WTC11 (cell line): ENCODE measurements at regions not wholly inside any gene's neighbourhood (a gene's known extent, or its start where the extent isn't known, plus 50 kb on each side); places are given as distances from the start of the nearest gene placed in this dataset.

Experiments used
- ATAC-seq: fragments of 200-7000 bp; cut with Tn5 transposase; 2 replicates; pipeline ENCODE4 v1.10.0; 2021; ENCODE audit warnings: mild to moderate bottlenecking, moderate library complexity
- CTCF ChIA-PET: fragments of 300-600 bp; sonication (Branson Sonifier 250); formaldehyde crosslinking; loops from one replicate; lab custom pipeline; 2021; ENCODE audit warnings: antibody characterized with exemption; lab: Charles Lee
- POLR2A ChIA-PET: fragments of 350-600 bp; sonication (Branson Sonifier 250); formaldehyde crosslinking; loops from one replicate; lab custom pipeline; 2021; ENCODE audit warnings: antibody characterized with exemption; lab: Charles Lee
- DNase-seq: peaks from one replicate; pipeline ENCODE4 v3.0.0; 2021; ENCODE audit warnings: low spot score
- H3K27ac Mint-ChIP-seq: 2 replicates; pipeline ENCODE4 v1.8.0; 2021; ENCODE audit warnings: mixed read lengths
- H3K27me3 Mint-ChIP-seq: 2 replicates; pipeline ENCODE4 v1.8.0; 2021; ENCODE audit warnings: low read depth, mild to moderate bottlenecking, moderate library complexity, mixed read lengths
- H3K36me3 Mint-ChIP-seq: 2 replicates; pipeline ENCODE4 v1.8.0; 2021; ENCODE audit warnings: mixed read lengths
- H3K4me1 Mint-ChIP-seq: 2 replicates; pipeline ENCODE4 v1.8.0; 2022; ENCODE audit warnings: mixed read lengths
- H3K4me3 Mint-ChIP-seq: 2 replicates; pipeline ENCODE4 v1.8.0; 2021; ENCODE audit warnings: mild to moderate bottlenecking, moderate library complexity, mixed read lengths
- H3K9me3 Mint-ChIP-seq: 2 replicates; pipeline ENCODE4 v1.8.0; 2021; ENCODE audit warnings: mixed read lengths
- ATF6 ChIP-seq: sonication (generic); formaldehyde crosslinking; IDR thresholded peaks from 2 replicates; pipeline ENCODE4 v1.8.1; 2023; ENCODE audit warnings: mild to moderate bottlenecking, missing genetic modification reagents
- E2F4 ChIP-seq: sonication (generic); formaldehyde crosslinking; IDR thresholded peaks from 2 replicates; pipeline ENCODE4 v1.8.1; 2022; ENCODE audit warnings: low read depth, mild to moderate bottlenecking, moderate library complexity, missing genetic modification reagents, borderline replicate concordance
- E2F5 ChIP-seq: sonication (generic); formaldehyde crosslinking; IDR thresholded peaks from 2 replicates; pipeline ENCODE4 v1.8.1; 2022; ENCODE audit warnings: mild to moderate bottlenecking, moderate library complexity, missing genetic modification reagents
- EMX1 ChIP-seq: fragments of 250-450 bp; sonication (Bioruptor Pico); IDR thresholded peaks from 2 replicates; pipeline ENCODE4 v1.8.0; 2021; ENCODE audit warnings: mild to moderate bottlenecking
- ERG ChIP-seq: fragments of 250-450 bp; sonication (Bioruptor Pico); IDR thresholded peaks from 2 replicates; pipeline ENCODE4 v1.8.0; 2021; ENCODE audit warnings: mild to moderate bottlenecking
- ESRRA ChIP-seq: sonication (generic); formaldehyde crosslinking; IDR thresholded peaks from 2 replicates; pipeline ENCODE4 v1.8.1; 2022; ENCODE audit warnings: mild to moderate bottlenecking, missing genetic modification reagents, borderline replicate concordance
- MLX ChIP-seq: sonication (generic); formaldehyde crosslinking; IDR thresholded peaks from 2 replicates; pipeline ENCODE4 v1.8.1; 2023; ENCODE audit warnings: mild to moderate bottlenecking, missing genetic modification reagents, moderate library complexity
- OVOL2 ChIP-seq: fragments of 250-450 bp; sonication (Bioruptor Pico); IDR thresholded peaks from 2 replicates; pipeline ENCODE4 v1.9.0; 2021; ENCODE audit warnings: mild to moderate bottlenecking, borderline replicate concordance
- RORB ChIP-seq: fragments of 250-450 bp; sonication (Bioruptor Pico); IDR thresholded peaks from 2 replicates; pipeline ENCODE4 v1.9.0; 2021; ENCODE audit warnings: mild to moderate bottlenecking
- SMAD3 ChIP-seq: sonication (generic); formaldehyde crosslinking; IDR thresholded peaks from 2 replicates; pipeline ENCODE4 v1.8.0; 2022; ENCODE audit warnings: missing genetic modification reagents, mild to moderate bottlenecking, borderline replicate concordance
- USF1 ChIP-seq: sonication (generic); formaldehyde crosslinking; IDR thresholded peaks from 2 replicates; pipeline ENCODE4 v1.8.0; 2022; ENCODE audit warnings: mild to moderate bottlenecking, missing genetic modification reagents
- ZNF121 ChIP-seq: sonication (generic); formaldehyde crosslinking; IDR thresholded peaks from 2 replicates; pipeline ENCODE4 v1.8.0; 2023; ENCODE audit warnings: missing genetic modification reagents
- ZNF138 ChIP-seq: sonication (generic); formaldehyde crosslinking; conservative IDR thresholded peaks from 2 replicates; pipeline ENCODE4 v1.8.1; 2022; ENCODE audit warnings: mild to moderate bottlenecking, moderate library complexity, missing genetic modification reagents
- ZNF232 ChIP-seq: sonication (generic); formaldehyde crosslinking; IDR thresholded peaks from 2 replicates; pipeline ENCODE4 v1.8.0; 2022; ENCODE audit warnings: mild to moderate bottlenecking, missing genetic modification reagents
- ZNF281 ChIP-seq: sonication (generic); formaldehyde crosslinking; IDR thresholded peaks from 2 replicates; pipeline ENCODE4 v1.8.0; 2023; ENCODE audit warnings: mild to moderate bottlenecking, missing genetic modification reagents
- ZNF317 ChIP-seq: sonication (generic); formaldehyde crosslinking; IDR thresholded peaks from 2 replicates; pipeline ENCODE4 v1.8.1; 2023; ENCODE audit warnings: low read depth, mild to moderate bottlenecking, moderate library complexity, missing genetic modification reagents, borderline replicate concordance
- ZNF671 ChIP-seq: fragments of 250-450 bp; sonication (Bioruptor Pico); IDR thresholded peaks from 2 replicates; pipeline ENCODE4 v1.8.0; 2021; ENCODE audit warnings: mild to moderate bottlenecking
- ZSCAN18 ChIP-seq: fragments of 250-450 bp; sonication (Bioruptor Pico); IDR thresholded peaks from 2 replicates; pipeline ENCODE4 v2.1.2; 2022; ENCODE audit warnings: mild to moderate bottlenecking, moderate library complexity

- DNase-seq (no peak), ATAC-seq (no peak)
- ChIA-PET CTCF (no interaction called here), POLR2A (no interaction called here)
- Mint-ChIP-seq H3K27me3 (peaks cover 7% of the 10 kb centered on the region), H3K36me3 (no peaks in the 10 kb centered on the region), H3K27ac (no peak overlapping the region), H3K4me3 (no peak overlapping the region), H3K4me1 (peaks cover 19% of the 10 kb centered on the region), H3K9me3 (no peaks in the 10 kb centered on the region)
- no peak for TF ChIP-seq ZNF281 (CRISPR knock-in tag)
Observed at GRCh38 chr6:169341065-169341464, 87.4 kb upstream of the THBS2 start.

GRCh38 chr6:169340395-169340794, 86.7 kb upstream of the THBS2 start:
- no peak overlapping the region for H3K27ac Mint-ChIP-seq
- DNase-seq, result no peak
- peaks cover 7% of the 10 kb centered on the region for H3K27me3 Mint-ChIP-seq
- TF ChIP-seq EMX1 (CRISPR knock-in tag) (no peak), E2F5 (no peak), E2F4 (no peak)
- no peak overlapping the region for H3K4me3 Mint-ChIP-seq
- ATAC-seq, result no peak
- ChIA-PET CTCF (no interaction called here), POLR2A (no interaction called here)
- peaks cover 20% of the 10 kb centered on the region for H3K4me1 Mint-ChIP-seq
- no peaks in the 10 kb centered on the region for H3K9me3 Mint-ChIP-seq
- H3K36me3 Mint-ChIP-seq, result no peaks in the 10 kb centered on the region

- POLR2A ChIA-PET, result no interaction called here
- no peak for TF ChIP-seq ZSCAN18 (CRISPR knock-in tag)
- TF ChIP-seq RORB, result no peak
- TF ChIP-seq ZNF121, result no peak
- no peak for TF ChIP-seq OVOL2
- TF ChIP-seq ATF6, result no peak
- TF ChIP-seq MLX (CRISPR knock-in tag), result no peak
- TF ChIP-seq SMAD3 (CRISPR knock-in tag), result no peak
- TF ChIP-seq ZNF138 (CRISPR knock-in tag), result no peak
- TF ChIP-seq USF1 (CRISPR knock-in tag), result no peak
- TF ChIP-seq ESRRA (CRISPR knock-in tag), result no peak
- TF ChIP-seq ZNF671, result no peak
- TF ChIP-seq ERG (CRISPR knock-in tag), result no peak
- no peak for TF ChIP-seq ZNF317 (CRISPR knock-in tag)
- no peak for TF ChIP-seq ZNF232 (CRISPR knock-in tag)
Observed at GRCh38 chr6:169339731-169340309, 86.2 kb upstream of the THBS2 start.

More at GRCh38 chr6:169339731-169340309, 86.2 kb upstream of the THBS2 start:
- ATAC-seq, result no peak
- Mint-ChIP-seq H3K9me3 (no peaks in the 10 kb centered on the region), H3K4me3 (no peak overlapping the region), H3K36me3 (no peaks in the 10 kb centered on the region), H3K4me1 (peaks cover 20% of the 10 kb centered on the region), H3K27me3 (peaks cover 7% of the 10 kb centered on the region), H3K27ac (no peak overlapping the region)
- no peak for DNase-seq
- CTCF ChIA-PET, result no interaction called here
